CD4-positive, alpha-beta memory T cell (primary cell): ENCODE measurements at regions not wholly inside any gene's neighbourhood (a gene's known extent, or its start where the extent isn't known, plus 50 kb on each side); places are given as distances from the start of the nearest gene placed in this dataset.

Experiments
- CTCF ChIA-PET: fragments of 350-600 bp; sonication (Branson Sonifier 250); formaldehyde crosslinking; loops from one replicate; lab custom pipeline; 2021; ENCODE audit warnings: inconsistent platforms; ENCODE audit not compliant: partially characterized antibody; lab: Charles Lee
- POLR2A ChIA-PET: fragments of 350-600 bp; sonication (Branson Sonifier 250); formaldehyde crosslinking; loops from one replicate; lab custom pipeline; 2021; ENCODE audit not compliant: partially characterized antibody; lab: Charles Lee
- DNase-seq, 5 donors: peaks; one replicate each; pipeline versions ENCODE4 v3.0.0 to v3.0.0-alpha.2; 2020 to 2022; ENCODE audit warnings: mixed read lengths in 1 of 5
- H3K27ac ChIP-seq: one replicate; pipeline ENCODE4 v1.7.0; 2013; ENCODE audit warnings: low read depth, low read length
- H3K27me3 ChIP-seq: 2 replicates; pipeline ENCODE4 v1.7.0; 2013; ENCODE audit warnings: mild to moderate bottlenecking, low read length, moderate library complexity; ENCODE audit not compliant: insufficient read depth
- H3K36me3 ChIP-seq: 2 replicates; pipeline ENCODE4 v1.7.0; 2013; ENCODE audit warnings: mild to moderate bottlenecking, low read length, moderate library complexity; ENCODE audit not compliant: insufficient read depth
- H3K4me1 ChIP-seq: 2 replicates; pipeline ENCODE4 v1.7.0; 2013; ENCODE audit warnings: mild to moderate bottlenecking, low read length, moderate library complexity; ENCODE audit not compliant: insufficient read depth
- H3K4me3 ChIP-seq, 2 donors: one replicate each; pipeline ENCODE4 v1.7.0; 2013; ENCODE audit warnings: low read length in 2 of 2, mild to moderate bottlenecking in 1 of 2
- H3K9me3 ChIP-seq, 2 donors: one replicate each; pipeline ENCODE4 v1.7.0; 2013; ENCODE audit warnings: low read length in 2 of 2, control low read depth in 1 of 2; ENCODE audit not compliant: control insufficient read depth in 1 of 2
- H3K27ac Mint-ChIP-seq, 7 donors: one replicate each; pipeline ENCODE4 v1.8.0; 2020 to 2021; ENCODE audit warnings: mixed read lengths in 7 of 7, mild to moderate bottlenecking in 6 of 7, inconsistent platforms in 3 of 7, moderate library complexity in 3 of 7
- H3K27me3 Mint-ChIP-seq, 2 donors: one replicate each; pipeline ENCODE4 v1.8.0; 2020 to 2021; ENCODE audit warnings: mixed read lengths in 2 of 2
- H3K36me3 Mint-ChIP-seq, 2 donors: one replicate each; pipeline ENCODE4 v1.8.0; 2020 to 2021; ENCODE audit warnings: mixed read lengths in 2 of 2, inconsistent platforms in 1 of 2, mild to moderate bottlenecking in 1 of 2
- H3K4me1 Mint-ChIP-seq, 4 donors: one replicate each; pipeline ENCODE4 v1.8.0; 2020 to 2021; ENCODE audit warnings: mixed read lengths in 4 of 4, mild to moderate bottlenecking in 1 of 4
- H3K4me3 Mint-ChIP-seq, 8 donors: one replicate each; pipeline ENCODE4 v1.8.0; 2020 to 2021; ENCODE audit warnings: mixed read lengths in 8 of 8, mild to moderate bottlenecking in 7 of 8, moderate library complexity in 6 of 8, inconsistent platforms in 3 of 8
- H3K9me3 Mint-ChIP-seq, 8 donors: one replicate each; pipeline ENCODE4 v1.8.0; 2020 to 2021; ENCODE audit warnings: mixed read lengths in 8 of 8, mild to moderate bottlenecking in 5 of 8, inconsistent platforms in 3 of 8, moderate library complexity in 1 of 8
- intact Hi-C: fragments of 100-400 bp; cut with micrococcal nuclease; formaldehyde crosslinking; loops from one replicate; pipeline ENCODE4 v1.15.1; 2023

DNA sequence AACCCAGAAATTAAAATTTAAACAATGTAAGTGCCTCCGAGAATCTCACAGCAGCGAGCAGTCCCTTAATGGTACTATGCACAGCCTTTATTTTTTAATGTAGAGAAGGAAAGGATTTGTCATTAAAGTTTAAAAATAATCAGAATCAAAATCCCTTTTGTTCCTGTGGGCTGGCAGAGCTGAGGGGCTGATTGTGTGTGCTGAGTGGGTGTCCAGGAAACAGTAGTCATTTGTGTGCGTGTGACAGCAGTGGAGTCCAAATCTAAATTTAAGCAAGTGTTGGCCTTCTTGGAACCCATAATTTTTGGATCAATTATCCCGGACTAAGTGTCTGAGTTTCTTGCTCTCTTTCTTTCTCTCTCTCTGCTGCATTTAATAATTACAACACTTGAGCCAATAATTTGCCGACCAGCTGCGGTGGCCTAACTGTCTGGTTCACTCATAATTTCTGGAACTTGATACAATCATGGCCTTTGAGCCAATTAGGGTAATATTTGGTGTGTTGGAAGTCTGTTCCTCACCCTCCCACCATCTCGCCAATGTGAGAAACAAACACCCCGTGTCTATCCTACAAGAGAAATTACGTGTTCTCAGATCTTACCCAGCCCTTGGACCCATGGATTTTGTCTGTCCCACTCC lies 528.0 kb downstream of the SOX6 start:
- ChIA-PET POLR2A (no interaction called here), CTCF (no interaction called here)
- Mint-ChIP-seq H3K9me3 (no peaks in the 10 kb centered on the region), H3K36me3 (no peaks in the 10 kb centered on the region), H3K27me3 (peaks cover 3 to 6% of the 10 kb centered on the region in 2 donors), H3K4me1 (no peaks in the 10 kb centered on the region), H3K4me3 (no peak overlapping the region), H3K27ac (no peak overlapping the region)
- intact Hi-C loops = no loop called here
- H3K27ac ChIP-seq = no peak overlapping the region
- no peaks in the 10 kb centered on the region for H3K36me3 ChIP-seq
- H3K9me3 ChIP-seq = no peaks in the 10 kb centered on the region
- DNase-seq = no peak
- H3K4me1 ChIP-seq = no peaks in the 10 kb centered on the region
- no peak overlapping the region for H3K4me3 ChIP-seq
- no peaks in the 10 kb centered on the region for H3K27me3 ChIP-seq

DNA sequence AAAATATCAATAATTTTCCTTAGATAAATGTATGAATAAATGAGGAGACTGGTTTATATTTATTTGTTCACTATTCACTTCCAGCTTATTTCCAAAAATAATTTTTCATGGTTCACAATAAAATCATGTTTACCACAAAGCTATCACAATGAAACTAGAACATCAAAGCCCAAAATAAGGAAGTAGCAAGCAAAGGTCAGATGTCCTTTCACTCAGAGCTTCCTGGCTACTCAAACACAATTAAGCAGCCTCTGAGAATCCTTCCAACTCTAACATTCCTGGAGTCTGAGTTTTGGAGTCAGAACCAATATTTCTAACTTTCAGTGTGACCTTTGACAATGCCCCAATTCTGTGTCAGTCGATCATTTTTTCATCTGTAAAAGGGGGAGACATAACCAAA lies 527.0 kb downstream of the SOX6 start:
- H3K9me3 ChIP-seq = no peaks in the 10 kb centered on the region
- peaks cover 3 to 6% of the 10 kb centered on the region in 2 donors for H3K27me3 Mint-ChIP-seq
- intact Hi-C loops = no loop called here
- no peaks in the 10 kb centered on the region for H3K27me3 ChIP-seq
- no peaks in the 10 kb centered on the region for H3K36me3 ChIP-seq
- ChIA-PET CTCF (interaction anchor here (0.6 to 1.5 kb wide), 3 partner anchors 8 to 251 kb away, joined by 3 to 7 read pairs (median 3); no protein-coding TSS in a partner anchor), POLR2A (no interaction called here)
- H3K27ac ChIP-seq = no peak overlapping the region
- no peak overlapping the region for H3K4me3 Mint-ChIP-seq
- H3K4me1 Mint-ChIP-seq = no peaks in the 10 kb centered on the region
- H3K36me3 Mint-ChIP-seq = no peaks in the 10 kb centered on the region
- DNase-seq = no peak
- H3K4me3 ChIP-seq = no peak overlapping the region
- peaks cover 0 to under 1% (median 0%) of the 10 kb centered on the region in 8 donors for H3K9me3 Mint-ChIP-seq
- H3K27ac Mint-ChIP-seq = no peak overlapping the region
- no peaks in the 10 kb centered on the region for H3K4me1 ChIP-seq

GRCh38 chr11:15830741-15831428 lies 525.5 kb downstream of the SOX6 start:
- peaks cover 0 to 3% (median 0%) of the 10 kb centered on the region in 8 donors for H3K9me3 Mint-ChIP-seq
- H3K27me3 Mint-ChIP-seq = peaks cover 2 to 3% of the 10 kb centered on the region in 2 donors
- CTCF ChIA-PET = interaction anchor here (1.5 kb wide), 1 partner anchor 10 kb away, joined by 7 read pairs; no protein-coding TSS in a partner anchor
- no peak for DNase-seq
- Histone ChIP-seq H3K27ac (no peak overlapping the region), H3K27me3 (no peaks in the 10 kb centered on the region), H3K4me1 (no peaks in the 10 kb centered on the region), H3K9me3 (no peaks in the 10 kb centered on the region), H3K36me3 (no peaks in the 10 kb centered on the region), H3K4me3 (no peak overlapping the region)
- H3K4me1 Mint-ChIP-seq = no peaks in the 10 kb centered on the region
- POLR2A ChIA-PET = no interaction called here
- intact Hi-C loops = no loop called here
- H3K4me3 Mint-ChIP-seq = no peak overlapping the region
- H3K27ac Mint-ChIP-seq = no peak overlapping the region
- no peaks in the 10 kb centered on the region for H3K36me3 Mint-ChIP-seq

DNA sequence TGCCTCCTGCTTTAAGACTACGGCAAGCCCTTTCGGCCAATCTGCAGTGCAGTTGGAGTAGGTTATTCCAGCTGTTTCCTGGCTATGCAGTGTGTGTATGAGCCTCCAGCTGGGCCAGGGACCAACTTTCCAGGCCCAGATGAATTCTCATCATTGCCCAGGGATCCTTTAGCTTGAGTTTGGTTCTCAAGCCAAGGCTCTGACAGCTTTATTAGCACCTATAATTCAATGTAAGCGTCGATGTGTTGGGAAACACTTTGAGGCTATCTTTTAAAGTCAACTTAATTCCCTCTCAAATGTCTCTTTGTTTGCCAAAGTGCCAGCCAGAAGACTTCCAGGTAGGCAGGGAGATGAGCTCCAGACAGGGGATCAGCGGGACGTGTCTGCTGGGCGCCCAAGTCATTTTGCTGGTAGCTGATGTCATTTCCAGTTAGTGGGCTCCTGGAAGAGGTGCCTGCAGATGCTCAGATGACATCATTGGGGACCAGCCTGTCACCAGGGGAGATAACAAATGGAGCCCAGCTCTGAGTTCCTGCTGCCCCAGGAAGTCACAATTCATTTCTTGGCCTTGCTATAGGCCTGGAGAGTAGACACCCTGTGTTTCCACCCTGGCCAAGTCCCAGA lies 520.4 kb downstream of the SOX6 start:
- no peak overlapping the region for H3K27ac ChIP-seq
- no peaks in the 10 kb centered on the region for H3K9me3 ChIP-seq
- ChIA-PET CTCF (no interaction called here), POLR2A (no interaction called here)
- H3K4me1 ChIP-seq = no peaks in the 10 kb centered on the region
- no peaks in the 10 kb centered on the region for H3K27me3 ChIP-seq
- Mint-ChIP-seq H3K27me3 (no peaks in the 10 kb centered on the region), H3K27ac (no peak overlapping the region), H3K36me3 (no peaks in the 10 kb centered on the region), H3K9me3 (peaks cover 0 to 3% (median 0%) of the 10 kb centered on the region in 8 donors), H3K4me3 (no peak overlapping the region), H3K4me1 (no peaks in the 10 kb centered on the region)
- DNase-seq = no peak
- intact Hi-C loops = no loop called here
- H3K4me3 ChIP-seq = no peak overlapping the region
- no peaks in the 10 kb centered on the region for H3K36me3 ChIP-seq

DNA sequence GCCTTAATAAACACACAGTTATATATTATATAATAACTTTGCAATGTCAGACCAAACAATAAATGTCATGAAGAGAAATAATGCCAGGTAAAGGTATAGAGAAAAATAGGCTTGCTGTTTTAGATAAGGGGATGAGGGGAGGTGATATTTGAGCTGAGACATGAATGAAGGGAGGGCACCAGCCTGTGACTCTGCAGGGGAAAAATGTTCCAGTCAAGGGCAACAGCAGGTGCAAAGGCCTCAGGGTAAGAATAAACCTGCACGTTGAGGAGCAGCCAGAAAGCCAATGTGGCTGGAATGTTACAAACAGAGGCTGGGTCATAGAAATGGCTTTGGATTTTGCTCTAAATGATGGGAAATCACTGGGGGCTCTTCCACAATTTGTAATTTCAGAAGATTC lies 519.6 kb downstream of the SOX6 start:
- no peaks in the 10 kb centered on the region for H3K36me3 Mint-ChIP-seq
- H3K27ac Mint-ChIP-seq = peak overlapping the region in 1 of 7 donors; percentile 11
- Histone ChIP-seq H3K4me1 (no peaks in the 10 kb centered on the region), H3K9me3 (no peaks in the 10 kb centered on the region), H3K4me3 (no peak overlapping the region), H3K27ac (no peak overlapping the region), H3K27me3 (no peaks in the 10 kb centered on the region), H3K36me3 (no peaks in the 10 kb centered on the region)
- H3K27me3 Mint-ChIP-seq = no peaks in the 10 kb centered on the region
- no peak for DNase-seq
- intact Hi-C loops = no loop called here
- H3K9me3 Mint-ChIP-seq = peaks cover 0 to 3% (median 0%) of the 10 kb centered on the region in 8 donors
- ChIA-PET CTCF (no interaction called here), POLR2A (no interaction called here)
- no peak overlapping the region for H3K4me3 Mint-ChIP-seq
- no peaks in the 10 kb centered on the region for H3K4me1 Mint-ChIP-seq

DNA sequence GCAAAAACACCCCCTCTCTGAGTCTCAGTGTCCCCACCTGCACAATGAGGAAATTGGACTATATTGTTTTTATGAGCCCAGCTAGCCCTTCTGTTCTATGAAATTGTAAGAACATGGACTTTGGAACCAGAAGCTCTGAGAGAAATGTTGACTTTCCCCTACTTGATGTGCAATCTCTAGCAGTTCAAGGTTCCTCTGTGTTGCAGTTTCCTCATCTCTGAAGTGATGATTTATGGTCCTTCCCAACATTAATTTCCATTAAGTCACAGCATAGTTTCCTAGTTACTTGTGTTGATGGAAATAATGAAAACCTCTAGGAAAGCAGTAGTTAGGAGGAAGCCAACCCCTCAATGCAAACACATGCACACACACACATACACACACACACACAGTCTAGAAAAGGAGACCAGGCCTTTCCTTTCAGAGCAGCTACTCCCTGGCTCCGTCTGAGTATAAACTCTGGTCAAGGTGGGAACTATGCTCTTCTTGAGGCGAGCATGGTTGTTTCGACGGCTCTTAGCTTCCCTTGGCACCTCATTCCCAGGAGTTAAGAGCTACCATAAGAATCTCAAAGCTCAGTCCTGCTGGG lies 518.4 kb downstream of the SOX6 start:
- Histone ChIP-seq H3K4me1 (no peaks in the 10 kb centered on the region), H3K27me3 (no peaks in the 10 kb centered on the region), H3K4me3 (no peak overlapping the region), H3K27ac (no peak overlapping the region), H3K36me3 (no peaks in the 10 kb centered on the region), H3K9me3 (no peaks in the 10 kb centered on the region)
- CTCF ChIA-PET = no interaction called here
- H3K27me3 Mint-ChIP-seq = no peaks in the 10 kb centered on the region
- H3K4me1 Mint-ChIP-seq = no peaks in the 10 kb centered on the region
- DNase-seq = no peak
- H3K9me3 Mint-ChIP-seq = peaks cover 0 to 3% (median 0%) of the 10 kb centered on the region in 8 donors
- no peak overlapping the region for H3K4me3 Mint-ChIP-seq
- intact Hi-C loops = no loop called here
- H3K27ac Mint-ChIP-seq = no peak overlapping the region
- POLR2A ChIA-PET = no interaction called here
- H3K36me3 Mint-ChIP-seq = no peaks in the 10 kb centered on the region

DNA sequence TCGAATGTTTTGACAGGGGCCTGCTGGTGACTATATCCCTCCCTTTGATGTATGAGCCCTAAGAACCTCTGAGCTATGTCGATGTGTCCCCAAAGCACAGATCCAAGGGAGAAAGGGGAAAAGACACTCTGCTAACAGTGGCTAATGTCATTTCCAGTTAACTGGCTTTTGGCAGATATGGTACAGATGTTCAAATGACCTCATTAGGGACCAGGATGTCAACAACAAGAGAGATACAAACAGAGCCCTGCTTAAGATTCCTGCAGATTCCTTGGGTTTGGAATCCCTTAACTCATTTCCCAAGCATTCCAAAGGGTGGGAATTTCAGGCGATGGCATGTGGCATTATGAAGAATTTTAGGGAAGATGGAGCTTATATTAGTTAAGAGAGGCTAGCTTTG lies 517.3 kb downstream of the SOX6 start:
- H3K4me3 ChIP-seq = no peak overlapping the region
- ChIA-PET CTCF (no interaction called here), POLR2A (no interaction called here)
- H3K27ac Mint-ChIP-seq = no peak overlapping the region
- H3K27me3 ChIP-seq = no peaks in the 10 kb centered on the region
- H3K36me3 Mint-ChIP-seq = no peaks in the 10 kb centered on the region
- intact Hi-C loops = no loop called here
- no peaks in the 10 kb centered on the region for H3K4me1 Mint-ChIP-seq
- DNase-seq = no peak
- H3K27me3 Mint-ChIP-seq = peaks cover 0 to 2% of the 10 kb centered on the region in 2 donors
- H3K4me3 Mint-ChIP-seq = no peak overlapping the region
- peaks cover 0 to 3% (median 0%) of the 10 kb centered on the region in 8 donors for H3K9me3 Mint-ChIP-seq
- no peak overlapping the region for H3K27ac ChIP-seq
- H3K4me1 ChIP-seq = no peaks in the 10 kb centered on the region
- H3K9me3 ChIP-seq = no peaks in the 10 kb centered on the region
- no peaks in the 10 kb centered on the region for H3K36me3 ChIP-seq
